Keratinocyte (primary cell): ENCODE measurements at regions not wholly inside any gene's neighbourhood (a gene's known extent, or its start where the extent isn't known, plus 50 kb on each side); places are given as distances from the start of the nearest gene placed in this dataset.

Source experiments
- DNase-seq: peaks from one replicate; pipeline ENCODE4 v3.0.0-alpha.2; 2011; ENCODE audit warnings: low read depth, missing footprints, low spot score
- FAIRE-seq: peaks from 2 replicates; lab custom pipeline; 2011; peaks lifted over from hg19 to GRCh38; lab: Jason Lieb, UNC
- H2AFZ ChIP-seq: 2 replicates; pipeline ENCODE4 v1.6.0; 2012; ENCODE audit warnings: low read length, control low read depth, inconsistent platforms; ENCODE audit not compliant: control insufficient read depth
- H3K27ac ChIP-seq: 2 replicates; pipeline ENCODE4 v1.5.1; 2011; ENCODE audit warnings: low read length; ENCODE audit not compliant: control insufficient read depth, insufficient read depth
- H3K27me3 ChIP-seq: 3 replicates; pipeline ENCODE4 v1.6.0; 2011; ENCODE audit warnings: low read length; ENCODE audit not compliant: control insufficient read depth, insufficient read depth; ENCODE audit errors: extremely low read depth
- H3K36me3 ChIP-seq, 2 experiments: 2 replicates in 1 of 2; 3 replicates in 1 of 2; pipeline ENCODE4 v1.5.1; 2011; ENCODE audit warnings: low read length in 2 of 2, mild to moderate bottlenecking in 1 of 2; ENCODE audit not compliant: control insufficient read depth in 2 of 2, insufficient read depth in 2 of 2; ENCODE audit errors: extremely low read depth in 1 of 2
- H3K4me1 ChIP-seq: 3 replicates; pipeline ENCODE4 v1.5.1; 2011; ENCODE audit warnings: low read length; ENCODE audit not compliant: control insufficient read depth, insufficient read depth; ENCODE audit errors: extremely low read depth
- H3K4me2 ChIP-seq: 3 replicates; pipeline ENCODE4 v1.6.0; 2011; ENCODE audit warnings: low read depth, low read length; ENCODE audit not compliant: control insufficient read depth, insufficient read depth; ENCODE audit errors: extremely low read depth
- H3K4me3 ChIP-seq, 3 experiments: fragments of 200-600 bp in 1 of 3; sonication (generic) in 1 of 3; 2 replicates in 2 of 3; 3 replicates in 1 of 3; pipeline ENCODE4 v1.5.1; 2011 to 2016; ENCODE audit warnings: low read length in 3 of 3, mild to moderate bottlenecking in 3 of 3, control low read depth in 2 of 3, inconsistent platforms in 1 of 3, low read depth in 1 of 3, mixed read lengths in 1 of 3, mixed run types in 1 of 3, moderate library complexity in 1 of 3; ENCODE audit not compliant: control insufficient read depth in 2 of 3, insufficient read depth in 2 of 3; ENCODE audit errors: extremely low read depth in 1 of 3
- H3K79me2 ChIP-seq: 2 replicates; pipeline ENCODE4 v1.6.0; 2012; ENCODE audit warnings: low read length; ENCODE audit not compliant: control insufficient read depth, insufficient read depth
- H3K9ac ChIP-seq: 3 replicates; pipeline ENCODE4 v1.6.0; 2011; ENCODE audit warnings: low read length; ENCODE audit not compliant: control insufficient read depth, insufficient read depth; ENCODE audit errors: extremely low read depth
- H3K9me1 ChIP-seq: 3 replicates; pipeline ENCODE4 v1.6.0; 2011; ENCODE audit warnings: low read length; ENCODE audit not compliant: control insufficient read depth, insufficient read depth; ENCODE audit errors: extremely low read depth
- H3K9me3 ChIP-seq: 2 replicates; pipeline ENCODE4 v1.5.1; 2012; ENCODE audit warnings: low read depth, low read length; ENCODE audit not compliant: control insufficient read depth
- H4K20me1 ChIP-seq: 3 replicates; pipeline ENCODE4 v1.6.0; 2011; ENCODE audit warnings: low read length; ENCODE audit not compliant: control insufficient read depth, insufficient read depth; ENCODE audit errors: extremely low read depth
- EZH2 ChIP-seq: IDR thresholded peaks from one replicate; pipeline ENCODE4 v1.6.1; 2012; ENCODE audit warnings: inconsistent platforms, mild to moderate bottlenecking, low read length, moderate library complexity
- dilution Hi-C: fragments of 300-500 bp; cut with MboI; formaldehyde crosslinking; loops from one replicate; pipeline ENCODE4 v1.7.0; 2020; ENCODE audit warnings: low sequenced_read_pairs; ENCODE audit not compliant: extremely low pct_ligation_motif_present
- TF ChIP-seq, protein P1 (sequence below), 3 experiments: IDR thresholded peaks in 1 of 3; conservative IDR thresholded peaks in 1 of 3; optimal IDR thresholded peaks in 1 of 3; 2 replicates in 2 of 3; 3 replicates in 1 of 3; pipeline versions ENCODE3 to v1.5.1; 2011; ENCODE audit warnings: low read length in 3 of 3, mild to moderate bottlenecking in 3 of 3, moderate library complexity in 2 of 3, control low read depth in 1 of 3, inconsistent platforms in 1 of 3; ENCODE audit not compliant: insufficient read depth in 2 of 3; ENCODE audit errors: extremely low read depth in 1 of 3

DNA sequence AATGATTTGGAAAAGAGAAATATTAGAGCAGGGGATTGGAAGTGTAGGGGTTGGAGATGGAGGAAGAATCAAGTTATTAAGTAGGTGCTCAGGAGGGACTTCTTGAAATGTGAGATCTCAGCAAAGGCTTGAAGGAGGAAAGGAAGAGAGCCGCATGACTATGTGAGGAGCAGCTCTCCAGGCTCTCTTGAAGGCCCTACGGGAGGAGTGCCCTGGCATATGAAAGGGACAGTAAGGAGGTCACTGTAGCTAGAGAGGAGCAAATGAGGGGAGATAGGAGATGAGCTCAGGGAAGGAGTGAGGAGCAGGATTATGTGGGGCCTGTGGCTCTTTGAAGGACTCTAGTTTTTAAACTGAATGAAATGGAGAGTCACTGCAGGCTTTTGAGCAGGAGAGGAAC is 181.1 kb upstream of the NABP1 start:
- Histone ChIP-seq H3K9me1 (no peaks in the 10 kb centered on the region), H3K9ac (no peak overlapping the region), H3K27me3 (no peaks in the 10 kb centered on the region), H3K4me3 (no peak overlapping the region), H4K20me1 (no peaks in the 10 kb centered on the region), H3K79me2 (no peaks in the 10 kb centered on the region), H3K36me3 (no peaks in the 10 kb centered on the region), H3K27ac (no peak overlapping the region), H3K9me3 (no peaks in the 10 kb centered on the region), H2AFZ (no peak overlapping the region), H3K4me1 (peaks cover 11% of the 10 kb centered on the region), H3K4me2 (no peak overlapping the region)
- dilution Hi-C loops: no loop called here
- DNase-seq (no peak), FAIRE-seq (no peak)
- TF ChIP-seq EZH2: no peak
- TF ChIP-seq, protein P1, sequence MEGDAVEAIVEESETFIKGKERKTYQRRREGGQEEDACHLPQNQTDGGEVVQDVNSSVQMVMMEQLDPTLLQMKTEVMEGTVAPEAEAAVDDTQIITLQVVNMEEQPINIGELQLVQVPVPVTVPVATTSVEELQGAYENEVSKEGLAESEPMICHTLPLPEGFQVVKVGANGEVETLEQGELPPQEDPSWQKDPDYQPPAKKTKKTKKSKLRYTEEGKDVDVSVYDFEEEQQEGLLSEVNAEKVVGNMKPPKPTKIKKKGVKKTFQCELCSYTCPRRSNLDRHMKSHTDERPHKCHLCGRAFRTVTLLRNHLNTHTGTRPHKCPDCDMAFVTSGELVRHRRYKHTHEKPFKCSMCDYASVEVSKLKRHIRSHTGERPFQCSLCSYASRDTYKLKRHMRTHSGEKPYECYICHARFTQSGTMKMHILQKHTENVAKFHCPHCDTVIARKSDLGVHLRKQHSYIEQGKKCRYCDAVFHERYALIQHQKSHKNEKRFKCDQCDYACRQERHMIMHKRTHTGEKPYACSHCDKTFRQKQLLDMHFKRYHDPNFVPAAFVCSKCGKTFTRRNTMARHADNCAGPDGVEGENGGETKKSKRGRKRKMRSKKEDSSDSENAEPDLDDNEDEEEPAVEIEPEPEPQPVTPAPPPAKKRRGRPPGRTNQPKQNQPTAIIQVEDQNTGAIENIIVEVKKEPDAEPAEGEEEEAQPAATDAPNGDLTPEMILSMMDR (optimal IDR thresholded peaks at IDR 0.05 in 1 of 3, IDR thresholded peaks at IDR 0.05 in 1 of 3, conservative IDR thresholded peaks at IDR 0.05 in 1 of 3; ENCODE audit: extremely low read depth in 1 of 3, insufficient read depth in 2 of 3, low read length in 3 of 3): no peak

GRCh38 chr2:191497822-191498221 is 180.1 kb upstream of the NABP1 start:
- no peaks in the 10 kb centered on the region for H3K79me2 ChIP-seq
- no peaks in the 10 kb centered on the region for H3K9me1 ChIP-seq
- no peaks in the 10 kb centered on the region for H3K36me3 ChIP-seq
- no peak overlapping the region for H3K4me3 ChIP-seq
- FAIRE-seq (no peak), DNase-seq (no peak)
- no peaks in the 10 kb centered on the region for H3K27me3 ChIP-seq
- H3K9me3 ChIP-seq: no peaks in the 10 kb centered on the region
- H4K20me1 ChIP-seq: no peaks in the 10 kb centered on the region
- H3K9ac ChIP-seq: no peak overlapping the region
- H3K4me2 ChIP-seq: no peak overlapping the region
- TF ChIP-seq EZH2: no peak
- TF ChIP-seq, protein P1 (optimal IDR thresholded peaks at IDR 0.05 in 1 of 3, IDR thresholded peaks at IDR 0.05 in 1 of 3, conservative IDR thresholded peaks at IDR 0.05 in 1 of 3; ENCODE audit: extremely low read depth in 1 of 3, insufficient read depth in 2 of 3, low read length in 3 of 3): no peak
- H3K27ac ChIP-seq: no peak overlapping the region
- H2AFZ ChIP-seq: no peak overlapping the region
- H3K4me1 ChIP-seq: peaks cover 11% of the 10 kb centered on the region
- dilution Hi-C loops: no loop called here
